Keratinocyte (primary cell): ENCODE measurements at regions not wholly inside any gene's neighbourhood (a gene's known extent, or its start where the extent isn't known, plus 50 kb on each side); places are given as distances from the start of the nearest gene placed in this dataset.

Experiments used
- DNase-seq: peaks from one replicate; pipeline ENCODE4 v3.0.0-alpha.2; 2011; ENCODE audit warnings: low read depth, missing footprints, low spot score
- FAIRE-seq: peaks from 2 replicates; lab custom pipeline; 2011; peaks lifted over from hg19 to GRCh38; lab: Jason Lieb, UNC
- H2AFZ ChIP-seq: 2 replicates; pipeline ENCODE4 v1.6.0; 2012; ENCODE audit warnings: low read length, control low read depth, inconsistent platforms; ENCODE audit not compliant: control insufficient read depth
- H3K27ac ChIP-seq: 2 replicates; pipeline ENCODE4 v1.5.1; 2011; ENCODE audit warnings: low read length; ENCODE audit not compliant: control insufficient read depth, insufficient read depth
- H3K27me3 ChIP-seq: 3 replicates; pipeline ENCODE4 v1.6.0; 2011; ENCODE audit warnings: low read length; ENCODE audit not compliant: control insufficient read depth, insufficient read depth; ENCODE audit errors: extremely low read depth
- H3K36me3 ChIP-seq, 2 experiments: 2 replicates in 1 of 2; 3 replicates in 1 of 2; pipeline ENCODE4 v1.5.1; 2011; ENCODE audit warnings: low read length in 2 of 2, mild to moderate bottlenecking in 1 of 2; ENCODE audit not compliant: control insufficient read depth in 2 of 2, insufficient read depth in 2 of 2; ENCODE audit errors: extremely low read depth in 1 of 2
- H3K4me1 ChIP-seq: 3 replicates; pipeline ENCODE4 v1.5.1; 2011; ENCODE audit warnings: low read length; ENCODE audit not compliant: control insufficient read depth, insufficient read depth; ENCODE audit errors: extremely low read depth
- H3K4me2 ChIP-seq: 3 replicates; pipeline ENCODE4 v1.6.0; 2011; ENCODE audit warnings: low read depth, low read length; ENCODE audit not compliant: control insufficient read depth, insufficient read depth; ENCODE audit errors: extremely low read depth
- H3K4me3 ChIP-seq, 3 experiments: fragments of 200-600 bp in 1 of 3; sonication (generic) in 1 of 3; 2 replicates in 2 of 3; 3 replicates in 1 of 3; pipeline ENCODE4 v1.5.1; 2011 to 2016; ENCODE audit warnings: low read length in 3 of 3, mild to moderate bottlenecking in 3 of 3, control low read depth in 2 of 3, inconsistent platforms in 1 of 3, low read depth in 1 of 3, mixed read lengths in 1 of 3, mixed run types in 1 of 3, moderate library complexity in 1 of 3; ENCODE audit not compliant: control insufficient read depth in 2 of 3, insufficient read depth in 2 of 3; ENCODE audit errors: extremely low read depth in 1 of 3
- H3K79me2 ChIP-seq: 2 replicates; pipeline ENCODE4 v1.6.0; 2012; ENCODE audit warnings: low read length; ENCODE audit not compliant: control insufficient read depth, insufficient read depth
- H3K9ac ChIP-seq: 3 replicates; pipeline ENCODE4 v1.6.0; 2011; ENCODE audit warnings: low read length; ENCODE audit not compliant: control insufficient read depth, insufficient read depth; ENCODE audit errors: extremely low read depth
- H3K9me1 ChIP-seq: 3 replicates; pipeline ENCODE4 v1.6.0; 2011; ENCODE audit warnings: low read length; ENCODE audit not compliant: control insufficient read depth, insufficient read depth; ENCODE audit errors: extremely low read depth
- H3K9me3 ChIP-seq: 2 replicates; pipeline ENCODE4 v1.5.1; 2012; ENCODE audit warnings: low read depth, low read length; ENCODE audit not compliant: control insufficient read depth
- H4K20me1 ChIP-seq: 3 replicates; pipeline ENCODE4 v1.6.0; 2011; ENCODE audit warnings: low read length; ENCODE audit not compliant: control insufficient read depth, insufficient read depth; ENCODE audit errors: extremely low read depth
- CTCF ChIP-seq, 3 experiments: IDR thresholded peaks in 1 of 3; conservative IDR thresholded peaks in 1 of 3; optimal IDR thresholded peaks in 1 of 3; 2 replicates in 2 of 3; 3 replicates in 1 of 3; pipeline versions ENCODE3 to v1.5.1; 2011; ENCODE audit warnings: low read length in 3 of 3, mild to moderate bottlenecking in 3 of 3, moderate library complexity in 2 of 3, control low read depth in 1 of 3, inconsistent platforms in 1 of 3; ENCODE audit not compliant: insufficient read depth in 2 of 3; ENCODE audit errors: extremely low read depth in 1 of 3
- EZH2 ChIP-seq: IDR thresholded peaks from one replicate; pipeline ENCODE4 v1.6.1; 2012; ENCODE audit warnings: inconsistent platforms, mild to moderate bottlenecking, low read length, moderate library complexity
- dilution Hi-C: fragments of 300-500 bp; cut with MboI; formaldehyde crosslinking; loops from one replicate; pipeline ENCODE4 v1.7.0; 2020; ENCODE audit warnings: low sequenced_read_pairs; ENCODE audit not compliant: extremely low pct_ligation_motif_present

DNA sequence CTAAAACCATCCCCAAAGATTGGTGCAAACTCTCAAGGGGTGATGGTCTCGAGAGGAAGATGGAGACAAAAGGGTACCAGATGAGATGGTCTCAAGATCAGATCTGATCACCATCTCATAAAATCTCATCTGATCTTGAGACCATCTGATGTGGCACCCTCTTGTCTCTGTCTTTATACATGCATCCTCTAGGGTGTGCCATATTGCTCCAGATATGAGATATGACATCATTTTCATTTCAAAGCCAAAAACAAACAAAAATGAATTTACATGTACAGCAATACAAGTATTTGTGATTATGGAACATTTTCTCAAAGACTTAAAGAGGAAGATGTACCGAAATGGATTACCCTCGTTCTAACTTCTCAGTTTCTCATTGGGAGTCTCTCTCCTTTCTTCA, 787.2 kb downstream of the GALC start:
- Histone ChIP-seq H3K79me2 (no peaks in the 10 kb centered on the region), H3K4me3 (no peak overlapping the region), H2AFZ (no peak overlapping the region), H4K20me1 (no peaks in the 10 kb centered on the region), H3K27ac (no peak overlapping the region), H3K9me1 (no peaks in the 10 kb centered on the region), H3K4me2 (no peak overlapping the region), H3K9me3 (no peaks in the 10 kb centered on the region), H3K27me3 (no peaks in the 10 kb centered on the region), H3K36me3 (no peaks in the 10 kb centered on the region), H3K9ac (no peak overlapping the region), H3K4me1 (no peaks in the 10 kb centered on the region)
- TF ChIP-seq CTCF (optimal IDR thresholded peaks at IDR 0.05 in 1 of 3, IDR thresholded peaks at IDR 0.05 in 1 of 3, conservative IDR thresholded peaks at IDR 0.05 in 1 of 3; ENCODE audit: extremely low read depth in 1 of 3, insufficient read depth in 2 of 3, low read length in 3 of 3) (no peak), EZH2 (no peak)
- FAIRE-seq (no peak), DNase-seq (no peak)
- dilution Hi-C loops = no loop called here

DNA sequence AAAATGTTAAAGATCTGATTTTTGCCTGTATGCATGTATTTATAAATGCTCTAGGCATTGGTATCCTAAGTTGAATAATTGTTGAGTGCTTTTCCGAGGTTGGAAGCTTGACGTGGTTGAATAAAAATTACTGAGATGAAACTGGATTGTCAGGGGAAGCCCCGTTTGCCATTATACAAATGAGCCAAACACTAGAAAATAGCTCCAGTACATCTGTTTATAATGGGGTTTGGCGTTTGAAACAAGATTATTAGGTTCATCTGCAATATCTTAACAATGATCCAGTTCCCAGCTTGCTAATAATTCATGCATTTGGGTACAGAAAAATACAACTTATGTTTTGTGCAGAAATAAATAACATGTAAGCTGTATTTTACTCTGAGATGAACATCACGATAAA, 789.6 kb downstream of the GALC start:
- DNase-seq (no peak), FAIRE-seq (no peak)
- H2AFZ ChIP-seq = no peak overlapping the region
- no peaks in the 10 kb centered on the region for H3K36me3 ChIP-seq
- no peaks in the 10 kb centered on the region for H3K27me3 ChIP-seq
- no peaks in the 10 kb centered on the region for H3K4me1 ChIP-seq
- no peaks in the 10 kb centered on the region for H3K79me2 ChIP-seq
- H4K20me1 ChIP-seq = no peaks in the 10 kb centered on the region
- H3K9me3 ChIP-seq = no peaks in the 10 kb centered on the region
- dilution Hi-C loops = no loop called here
- no peak overlapping the region for H3K4me2 ChIP-seq
- H3K27ac ChIP-seq = no peak overlapping the region
- no peak overlapping the region for H3K9ac ChIP-seq
- no peak overlapping the region for H3K4me3 ChIP-seq
- no peaks in the 10 kb centered on the region for H3K9me1 ChIP-seq
- TF ChIP-seq CTCF (optimal IDR thresholded peaks at IDR 0.05 in 1 of 3, IDR thresholded peaks at IDR 0.05 in 1 of 3, conservative IDR thresholded peaks at IDR 0.05 in 1 of 3; ENCODE audit: extremely low read depth in 1 of 3, insufficient read depth in 2 of 3, low read length in 3 of 3) = no peak
- no peak for TF ChIP-seq EZH2
